Gastrocnemius medialis (tissue), 4 donors: ENCODE measurements at regions not wholly inside any gene's neighbourhood (a gene's known extent, or its start where the extent isn't known, plus 50 kb on each side); places are given as distances from the start of the nearest gene placed in this dataset.

Experiments used
- ATAC-seq, 2 donors: fragments of 150-250 bp; one replicate each; pipeline ENCODE4 v1.9.1; 2016
- DNase-seq, 2 donors: peaks; one replicate each; pipeline ENCODE4 v3.0.0-alpha.2; 2019
- H3K27ac ChIP-seq, 4 donors: fragments of 200-600 bp; sonication (generic); 1 replicate in 1 of 4; 2 replicates in 3 of 4; pipeline ENCODE4 v1.5.1; 2016 to 2018; ENCODE audit warnings: mild to moderate bottlenecking in 2 of 4, moderate library complexity in 1 of 4
- H3K27me3 ChIP-seq, 3 donors: fragments of 200-600 bp; sonication (generic) in 2 of 3; 1 replicate in 1 of 3; 2 replicates in 2 of 3; pipeline versions ENCODE4 v1.5.1 to v1.6.0; 2016 to 2019; ENCODE audit warnings: mild to moderate bottlenecking in 1 of 3, moderate library complexity in 1 of 3
- H3K36me3 ChIP-seq, 2 donors: fragments of 200-600 bp; sonication (generic) in 1 of 2; one replicate each; pipeline ENCODE4 v1.5.1; 2017 to 2018
- H3K4me1 ChIP-seq, 2 donors: fragments of 200-600 bp; sonication (generic) in 1 of 2; one replicate each; pipeline ENCODE4 v1.5.1; 2016 to 2017; ENCODE audit warnings: mild to moderate bottlenecking in 2 of 2
- H3K4me3 ChIP-seq, 4 donors: fragments of 200-600 bp; sonication (generic) in 3 of 4; 1 replicate in 1 of 4; 2 replicates in 3 of 4; pipeline ENCODE4 v1.5.1; 2016 to 2019; ENCODE audit warnings: mild to moderate bottlenecking in 2 of 4
- H3K9me3 ChIP-seq, 3 donors: fragments of 200-600 bp; sonication (generic) in 2 of 3; 1 replicate in 1 of 3; 2 replicates in 2 of 3; pipeline ENCODE4 v1.5.1; 2016 to 2019
- POLR2A ChIP-seq, 2 donors: fragments of 450-650 bp; IDR thresholded peaks; one replicate each; pipeline ENCODE4 v1.6.1; 2017; ENCODE audit warnings: antibody characterized with exemption in 2 of 2, mild to moderate bottlenecking in 2 of 2, moderate library complexity in 2 of 2
- in situ Hi-C, 4 donors: fragments of 200-750 bp; cut with MboI; loops; one replicate each; pipeline versions ENCODE4 v1.15.0 to v1.8.0; 2017; ENCODE audit warnings: low sequenced_read_pairs in 4 of 4
- intact Hi-C: fragments of 100-400 bp; cut with DNase I; formaldehyde crosslinking; loops from one replicate; pipeline ENCODE4 v1.15.1; 2023; ENCODE audit warnings: low total_unique reads
- TF ChIP-seq, protein P1 (sequence below), 5 experiments: fragments of 450-650 bp in 3 of 5; fragments of 200-600 bp in 2 of 5; sonication (generic) in 2 of 5; IDR thresholded peaks in 4 of 5; conservative IDR thresholded peaks in 1 of 5; 1 replicate in 4 of 5; 2 replicates in 1 of 5; pipeline ENCODE4 v1.5.1; 2016 to 2019; ENCODE audit warnings: antibody characterized with exemption in 5 of 5, mild to moderate bottlenecking in 3 of 5, moderate library complexity in 3 of 5

DNA sequence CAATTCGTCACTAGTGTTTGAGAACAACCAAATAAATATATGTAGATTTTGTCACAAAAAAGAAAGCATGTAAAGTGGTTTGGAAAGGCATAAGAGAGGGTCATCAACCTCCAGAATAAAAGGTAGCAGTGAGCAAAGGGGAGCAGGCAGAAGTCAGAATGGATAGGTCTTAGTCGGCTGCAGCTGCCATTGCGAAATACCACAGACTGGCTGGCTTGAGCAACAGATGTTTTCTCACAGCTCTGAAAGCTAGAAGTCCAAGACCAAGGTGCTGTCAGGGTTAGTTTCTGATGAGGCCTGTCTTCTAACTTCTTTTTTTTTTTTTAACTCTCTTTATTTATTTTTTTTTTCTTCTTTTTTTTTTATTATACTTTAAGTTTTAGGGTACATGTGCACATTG, 208.1 kb upstream of the PIK3R1 start:
- intact Hi-C loops (no loop called here), in situ Hi-C loops (no loop called here)
- DNase-seq, result peak; percentile 26 to 79
- Histone ChIP-seq H3K36me3 (no peaks in the 10 kb centered on the region), H3K4me1 (no peaks in the 10 kb centered on the region), H3K4me3 (no peak overlapping the region), H3K9me3 (no peaks in the 10 kb centered on the region), H3K27ac (no peak overlapping the region), H3K27me3 (no peaks in the 10 kb centered on the region)
- TF ChIP-seq POLR2A (IDR thresholded peaks at IDR 0.05), result no peak
- TF ChIP-seq, protein P1, sequence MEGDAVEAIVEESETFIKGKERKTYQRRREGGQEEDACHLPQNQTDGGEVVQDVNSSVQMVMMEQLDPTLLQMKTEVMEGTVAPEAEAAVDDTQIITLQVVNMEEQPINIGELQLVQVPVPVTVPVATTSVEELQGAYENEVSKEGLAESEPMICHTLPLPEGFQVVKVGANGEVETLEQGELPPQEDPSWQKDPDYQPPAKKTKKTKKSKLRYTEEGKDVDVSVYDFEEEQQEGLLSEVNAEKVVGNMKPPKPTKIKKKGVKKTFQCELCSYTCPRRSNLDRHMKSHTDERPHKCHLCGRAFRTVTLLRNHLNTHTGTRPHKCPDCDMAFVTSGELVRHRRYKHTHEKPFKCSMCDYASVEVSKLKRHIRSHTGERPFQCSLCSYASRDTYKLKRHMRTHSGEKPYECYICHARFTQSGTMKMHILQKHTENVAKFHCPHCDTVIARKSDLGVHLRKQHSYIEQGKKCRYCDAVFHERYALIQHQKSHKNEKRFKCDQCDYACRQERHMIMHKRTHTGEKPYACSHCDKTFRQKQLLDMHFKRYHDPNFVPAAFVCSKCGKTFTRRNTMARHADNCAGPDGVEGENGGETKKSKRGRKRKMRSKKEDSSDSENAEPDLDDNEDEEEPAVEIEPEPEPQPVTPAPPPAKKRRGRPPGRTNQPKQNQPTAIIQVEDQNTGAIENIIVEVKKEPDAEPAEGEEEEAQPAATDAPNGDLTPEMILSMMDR (IDR thresholded peaks at IDR 0.05 in 4 of 5, conservative IDR thresholded peaks at IDR 0.05 in 1 of 5), result no peak
- ATAC-seq, result peak; percentile 58 to 97

DNA sequence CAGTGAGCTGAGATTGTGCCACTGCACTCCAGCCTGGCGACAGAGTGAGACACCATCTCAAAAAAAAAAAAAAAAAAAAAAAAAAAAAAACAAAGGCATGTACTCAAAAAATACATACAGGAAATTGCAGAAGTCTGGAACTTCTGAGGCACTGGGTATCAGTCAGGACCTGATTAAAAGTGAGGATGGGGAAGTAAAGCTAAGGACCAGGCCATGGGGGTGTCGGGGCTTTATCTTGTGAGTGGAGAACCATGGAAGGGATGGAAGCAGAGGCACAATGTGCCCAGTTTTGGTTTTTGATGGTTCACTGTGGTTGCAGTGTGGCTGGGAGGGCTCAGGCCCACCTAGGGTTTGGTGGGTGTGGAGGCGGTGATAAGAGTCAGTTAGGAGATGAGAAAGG, 212.7 kb upstream of the PIK3R1 start:
- no peaks in the 10 kb centered on the region for H3K27me3 ChIP-seq
- no peak for DNase-seq
- TF ChIP-seq POLR2A (IDR thresholded peaks at IDR 0.05), result no peak
- TF ChIP-seq, protein P1 (IDR thresholded peaks at IDR 0.05 in 4 of 5, conservative IDR thresholded peaks at IDR 0.05 in 1 of 5), result no peak
- H3K36me3 ChIP-seq, result no peaks in the 10 kb centered on the region
- ATAC-seq, result no peak
- in situ Hi-C loops (no loop called here), intact Hi-C loops (no loop called here)
- no peaks in the 10 kb centered on the region for H3K4me1 ChIP-seq
- H3K27ac ChIP-seq, result no peak overlapping the region
- no peak overlapping the region for H3K4me3 ChIP-seq
- no peaks in the 10 kb centered on the region for H3K9me3 ChIP-seq

DNA sequence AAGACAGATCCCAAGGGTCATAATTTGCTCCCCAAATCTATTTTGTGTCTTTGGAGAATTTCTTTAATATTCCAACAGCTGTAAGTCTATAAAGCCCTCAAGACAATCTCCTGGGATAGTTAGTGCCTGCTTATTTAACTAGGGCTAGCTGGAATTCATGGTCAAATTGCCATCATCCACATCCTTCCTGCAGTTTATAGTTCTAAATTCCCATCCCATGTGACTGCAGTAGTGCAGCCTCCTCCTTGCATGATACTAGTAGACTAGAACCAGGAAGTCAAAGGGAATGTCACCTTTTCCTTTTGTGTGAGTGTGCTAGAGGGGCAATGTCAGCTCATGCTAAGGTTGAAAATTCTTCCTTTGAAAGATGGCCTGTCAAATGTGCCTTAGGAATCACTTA, 214.8 kb upstream of the PIK3R1 start:
- Histone ChIP-seq H3K4me1 (no peaks in the 10 kb centered on the region), H3K27ac (no peak overlapping the region), H3K27me3 (no peaks in the 10 kb centered on the region), H3K4me3 (no peak overlapping the region), H3K36me3 (no peaks in the 10 kb centered on the region), H3K9me3 (no peaks in the 10 kb centered on the region)
- no peak for ATAC-seq
- no peak for TF ChIP-seq POLR2A (IDR thresholded peaks at IDR 0.05)
- TF ChIP-seq, protein P1 (IDR thresholded peaks at IDR 0.05 in 4 of 5, conservative IDR thresholded peaks at IDR 0.05 in 1 of 5), result no peak
- intact Hi-C loops, result no loop called here
- DNase-seq, result no peak
- in situ Hi-C loops, result no loop called here

DNA sequence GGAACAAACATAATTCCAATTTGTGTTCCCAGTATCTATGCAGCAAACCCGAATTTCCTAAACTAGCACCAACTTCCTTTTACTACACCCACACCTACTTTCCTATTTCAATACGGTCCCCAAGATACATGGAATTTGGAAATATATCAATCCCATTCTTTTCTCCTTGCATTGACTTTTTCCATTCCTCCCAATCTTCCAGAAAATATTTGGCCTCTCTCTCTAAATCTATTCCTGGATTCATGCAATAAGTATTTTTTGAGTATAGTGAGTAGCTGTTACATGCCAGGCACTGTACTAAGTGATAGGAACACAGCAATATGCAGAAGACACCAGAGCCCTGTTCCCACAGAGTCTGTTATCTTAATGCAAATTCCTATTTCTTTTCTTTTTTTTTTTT, 216.2 kb upstream of the PIK3R1 start:
- in situ Hi-C loops, result no loop called here
- H3K27me3 ChIP-seq, result no peaks in the 10 kb centered on the region
- ATAC-seq, result no peak
- intact Hi-C loops, result no loop called here
- no peaks in the 10 kb centered on the region for H3K9me3 ChIP-seq
- no peaks in the 10 kb centered on the region for H3K4me1 ChIP-seq
- H3K36me3 ChIP-seq, result no peaks in the 10 kb centered on the region
- no peak for DNase-seq
- H3K4me3 ChIP-seq, result no peak overlapping the region
- no peak overlapping the region for H3K27ac ChIP-seq
- TF ChIP-seq, protein P1 (IDR thresholded peaks at IDR 0.05 in 4 of 5, conservative IDR thresholded peaks at IDR 0.05 in 1 of 5), result no peak
- TF ChIP-seq POLR2A (IDR thresholded peaks at IDR 0.05), result no peak

DNA sequence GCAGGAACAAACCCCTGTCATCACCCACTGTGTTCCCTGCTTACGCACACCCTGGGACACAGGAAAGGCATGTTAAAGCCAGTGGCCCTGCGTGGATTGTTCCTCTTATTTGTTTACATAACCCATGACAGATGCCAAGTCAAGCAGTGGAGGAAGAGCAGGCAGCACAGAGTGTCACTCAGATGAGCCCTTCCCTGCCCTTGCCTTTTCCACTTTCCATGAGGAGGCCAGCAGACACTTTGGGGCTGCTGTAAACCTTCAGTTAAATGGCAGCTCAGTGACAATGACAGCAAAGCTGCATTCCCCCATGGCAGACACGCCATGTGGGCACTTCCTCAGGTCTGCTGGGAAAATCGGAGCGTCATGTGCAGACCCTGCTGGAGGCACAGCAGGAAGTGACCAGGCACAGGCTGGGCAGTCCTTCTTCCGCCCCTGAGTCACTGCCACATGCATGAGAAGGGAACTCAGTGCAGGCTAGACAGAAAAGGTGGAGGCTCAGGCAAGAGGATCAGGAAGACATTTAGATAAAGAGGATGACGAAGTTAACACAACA, 216.8 kb upstream of the PIK3R1 start:
- in situ Hi-C loops (no loop called here), intact Hi-C loops (no loop called here)
- ATAC-seq (peak; percentile 58 to 64), DNase-seq (peak; percentile 22 to 51)
- H3K4me3 ChIP-seq, result no peak overlapping the region
- no peaks in the 10 kb centered on the region for H3K36me3 ChIP-seq
- TF ChIP-seq, protein P1 (IDR thresholded peaks at IDR 0.05 in 4 of 5, conservative IDR thresholded peaks at IDR 0.05 in 1 of 5), result no peak
- TF ChIP-seq POLR2A (IDR thresholded peaks at IDR 0.05), result no peak
- H3K27ac ChIP-seq, result peak overlapping the region in 2 of 4 donors; percentile 5 to 54
- H3K27me3 ChIP-seq, result no peaks in the 10 kb centered on the region
- H3K4me1 ChIP-seq, result no peaks in the 10 kb centered on the region
- no peaks in the 10 kb centered on the region for H3K9me3 ChIP-seq
